ENCODE measurements at regions not wholly inside any gene's neighbourhood (a gene's known extent, or its start where the extent isn't known, plus 50 kb on each side); places are given as distances from the start of the nearest gene placed in this dataset.

- no peak for DNase-seq (ENCODE audit: low spot score)
Observed at GRCh38 chr7:63008366-63008765, 990.3 kb upstream of the ZNF722 start.

GRCh38 chr7:63009771-63010170, 988.9 kb upstream of the ZNF722 start:
- DNase-seq (ENCODE audit: low spot score) = no peak

- DNase-seq (ENCODE audit: low spot score) = no peak
Observed at GRCh38 chr7:63012633-63013183, 985.9 kb upstream of the ZNF722 start.

GRCh38 chr7:63014792-63015191, 983.9 kb upstream of the ZNF722 start:
- DNase-seq (ENCODE audit: low spot score) = no peak

- no peak for DNase-seq (ENCODE audit: low spot score)
Observed at GRCh38 chr7:63023182-63023787, 975.4 kb upstream of the ZNF722 start.

GRCh38 chr7:63024446-63024845, 974.2 kb upstream of the ZNF722 start:
- DNase-seq (ENCODE audit: low spot score) = no peak

GRCh38 chr7:63025815-63026214, 972.8 kb upstream of the ZNF722 start:
- no peak for DNase-seq (ENCODE audit: low spot score)

- no peak for DNase-seq (ENCODE audit: low spot score)
Observed at GRCh38 chr7:63027075-63027474, 971.6 kb upstream of the ZNF722 start.

- no peak for DNase-seq (ENCODE audit: low spot score)
Observed at GRCh38 chr7:63028376-63029206, 970.1 kb upstream of the ZNF722 start.

- no peak for DNase-seq (ENCODE audit: low spot score)
Observed at GRCh38 chr7:63029207-63029522, 969.5 kb upstream of the ZNF722 start.

- no peak for DNase-seq (ENCODE audit: low spot score)
Observed at GRCh38 chr7:63030061-63030460, 968.6 kb upstream of the ZNF722 start.

GRCh38 chr7:63031838-63032436, 966.7 kb upstream of the ZNF722 start:
- peak; percentile 14 for DNase-seq (ENCODE audit: low spot score)

- no peak for DNase-seq (ENCODE audit: low spot score)
Observed at GRCh38 chr7:63037242-63037641, 961.4 kb upstream of the ZNF722 start.

GRCh38 chr7:63038987-63039386, 959.7 kb upstream of the ZNF722 start:
- DNase-seq (ENCODE audit: low spot score) = no peak

GRCh38 chr7:63039882-63040281, 958.8 kb upstream of the ZNF722 start:
- DNase-seq (ENCODE audit: low spot score) = no peak

- no peak for DNase-seq (ENCODE audit: low spot score)
Observed at GRCh38 chr7:63040336-63040735, 958.3 kb upstream of the ZNF722 start.

- no peak for DNase-seq (ENCODE audit: low spot score)
Observed at GRCh38 chr7:63040966-63041610, 957.6 kb upstream of the ZNF722 start.

GRCh38 chr7:63041786-63042185, 956.9 kb upstream of the ZNF722 start:
- no peak for DNase-seq (ENCODE audit: low spot score)

- DNase-seq (ENCODE audit: low spot score) = no peak
Observed at GRCh38 chr7:63042730-63043511, 955.7 kb upstream of the ZNF722 start.

- peak; percentile 3 for DNase-seq (ENCODE audit: low spot score)
Observed at GRCh38 chr7:63043657-63044543, 954.7 kb upstream of the ZNF722 start.

- peak; percentile 10 for DNase-seq (ENCODE audit: low spot score)
Observed at GRCh38 chr7:63044721-63045120, 953.9 kb upstream of the ZNF722 start.

Measured in ecto neural progenitor cell (in vitro differentiated cells).